GM23338 (cell line): ENCODE measurements at regions not wholly inside any gene's neighbourhood (a gene's known extent, or its start where the extent isn't known, plus 50 kb on each side); places are given as distances from the start of the nearest gene placed in this dataset.

Source experiments
- CREB1 ChIP-seq: fragments of 250-450 bp; sonication (Bioruptor Pico); IDR thresholded peaks from 2 replicates; pipeline ENCODE4 v1.5.0; 2020; ENCODE audit warnings: low read depth, mild to moderate bottlenecking, moderate library complexity
- CTCF ChIP-seq, 2 experiments: fragments of 200-600 bp in 1 of 2; sonication (generic) in 1 of 2; conservative IDR thresholded peaks; 2 replicates each; pipeline versions ENCODE4 v1.5.1 to v1.6.1; 2016 to 2017; ENCODE audit warnings: antibody characterized with exemption in 2 of 2, low read depth in 2 of 2, mild to moderate bottlenecking in 2 of 2, moderate library complexity in 1 of 2
- EZH2 ChIP-seq: fragments of 200-600 bp; sonication (generic); IDR thresholded peaks from one replicate; pipeline ENCODE4 v1.8.0; 2017; ENCODE audit warnings: antibody characterized with exemption, mild to moderate bottlenecking, low read depth; ENCODE audit not compliant: unreplicated experiment
- JUNB ChIP-seq: IDR thresholded peaks from one replicate; pipeline ENCODE4 v1.6.1; 2016; ENCODE audit warnings: antibody characterized with exemption; ENCODE audit not compliant: unreplicated experiment
- NANOG ChIP-seq: IDR thresholded peaks from 2 replicates; pipeline ENCODE4 v1.6.1; 2016; ENCODE audit warnings: antibody characterized with exemption, borderline replicate concordance
- POLR2AphosphoS5 ChIP-seq: IDR thresholded peaks from 2 replicates; pipeline ENCODE4 v1.6.1; 2016; ENCODE audit warnings: antibody characterized with exemption, low read depth
- ZNF331 ChIP-seq: fragments of 250-450 bp; sonication (Bioruptor Pico); IDR thresholded peaks from 2 replicates; pipeline ENCODE4 v1.5.0; 2020; ENCODE audit warnings: low read depth, mild to moderate bottlenecking, moderate library complexity
- ZNF462 ChIP-seq: fragments of 250-450 bp; sonication (Bioruptor Pico); IDR thresholded peaks from 2 replicates; pipeline ENCODE4 v1.5.0; 2020; ENCODE audit warnings: mild to moderate bottlenecking, moderate library complexity
- TF ChIP-seq, protein P1 (sequence below): IDR thresholded peaks from 2 replicates; pipeline ENCODE4 v1.6.1; 2016; ENCODE audit warnings: antibody characterized with exemption

DNA sequence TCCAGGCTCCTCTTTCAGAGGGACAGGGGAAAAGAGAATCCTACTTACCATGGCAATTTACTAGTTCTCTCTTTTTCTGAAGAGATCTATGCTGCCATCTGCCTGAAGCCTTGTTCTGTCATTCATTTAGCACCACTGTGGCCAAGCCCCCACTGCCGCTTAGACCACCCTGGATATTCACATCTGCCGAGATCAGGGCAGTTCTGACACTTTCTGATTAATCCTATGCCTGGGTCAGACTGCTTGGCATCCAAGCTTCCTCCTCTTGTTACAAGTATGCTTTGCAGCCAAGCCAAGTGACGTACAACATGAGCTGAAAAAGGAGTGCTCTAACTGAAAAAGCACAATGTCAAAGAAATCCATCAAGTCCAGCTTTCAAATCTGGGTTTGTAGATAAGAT is 332.6 kb downstream of the SUCLG1 start (continued):
- TF ChIP-seq ZNF462 (CRISPR knock-in tag) = no peak
- no peak for TF ChIP-seq CREB1 (CRISPR knock-in tag)
- no peak for TF ChIP-seq NANOG
- TF ChIP-seq JUNB = no peak
- TF ChIP-seq ZNF331 (CRISPR knock-in tag) = no peak
- no peak for TF ChIP-seq EZH2
- TF ChIP-seq CTCF (conservative IDR thresholded peaks at IDR 0.05; ENCODE audit: low read depth in 2 of 2) = no peak
- no peak for TF ChIP-seq POLR2AphosphoS5
- TF ChIP-seq, protein P1, sequence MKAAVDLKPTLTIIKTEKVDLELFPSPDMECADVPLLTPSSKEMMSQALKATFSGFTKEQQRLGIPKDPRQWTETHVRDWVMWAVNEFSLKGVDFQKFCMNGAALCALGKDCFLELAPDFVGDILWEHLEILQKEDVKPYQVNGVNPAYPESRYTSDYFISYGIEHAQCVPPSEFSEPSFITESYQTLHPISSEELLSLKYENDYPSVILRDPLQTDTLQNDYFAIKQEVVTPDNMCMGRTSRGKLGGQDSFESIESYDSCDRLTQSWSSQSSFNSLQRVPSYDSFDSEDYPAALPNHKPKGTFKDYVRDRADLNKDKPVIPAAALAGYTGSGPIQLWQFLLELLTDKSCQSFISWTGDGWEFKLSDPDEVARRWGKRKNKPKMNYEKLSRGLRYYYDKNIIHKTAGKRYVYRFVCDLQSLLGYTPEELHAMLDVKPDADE = no peak
